OCI-LY3 (cell line): ENCODE measurements at regions not wholly inside any gene's neighbourhood (a gene's known extent, or its start where the extent isn't known, plus 50 kb on each side); places are given as distances from the start of the nearest gene placed in this dataset.

ENCODE experiments used
- H2AFZ ChIP-seq: fragments of 200-600, 300-600 bp; shearing (Covaris generic); 2 replicates; pipeline ENCODE4 v1.6.0; 2014; ENCODE audit warnings: antibody characterized with exemption, low read depth, low read length
- H3K27ac ChIP-seq: fragments of 200-600, 300-600 bp; sonication (generic); 2 replicates; pipeline ENCODE4 v1.5.1; 2014; ENCODE audit warnings: mild to moderate bottlenecking, low read length, moderate library complexity, mixed read lengths
- H3K27me3 ChIP-seq: fragments of 200-600, 300-600 bp; sonication (generic); 2 replicates; pipeline ENCODE4 v1.6.1; 2014; ENCODE audit warnings: low read depth, low read length, mixed read lengths
- H3K36me3 ChIP-seq: fragments of 200-600, 300-600 bp; sonication (generic); replicated peaks from 2 replicates; pipeline ENCODE3; 2014; ENCODE audit warnings: low read depth, low read length, mixed read lengths
- H3K4me1 ChIP-seq: fragments of 300-600, 200-600 bp; sonication (generic); 2 replicates; pipeline ENCODE4 v1.6.1; 2014; ENCODE audit warnings: low read length, mixed read lengths
- H3K4me2 ChIP-seq: fragments of 200-600, 300-600 bp; sonication (generic); 2 replicates; pipeline ENCODE4 v1.6.1; 2014; ENCODE audit warnings: low read length, mixed read lengths
- H3K4me3 ChIP-seq: fragments of 300-600, 200-600 bp; sonication (generic); 2 replicates; pipeline ENCODE4 v1.5.1; 2014; ENCODE audit warnings: antibody characterized with exemption, mild to moderate bottlenecking, low read length, moderate library complexity
- H3K79me2 ChIP-seq: fragments of 300-600, 200-600 bp; shearing (Covaris generic); 2 replicates; pipeline ENCODE4 v1.6.1; 2014; ENCODE audit warnings: mild to moderate bottlenecking, low read length, mixed read lengths
- H3K9ac ChIP-seq: fragments of 300-600, 200-600 bp; shearing (Covaris generic); 2 replicates; pipeline ENCODE4 v1.6.0; 2014; ENCODE audit warnings: mild to moderate bottlenecking, low read length, moderate library complexity
- H3K9me3 ChIP-seq: fragments of 200-600, 300-600 bp; shearing (Covaris generic); 2 replicates; pipeline ENCODE4 v1.6.1; 2014; ENCODE audit warnings: low read length, mixed read lengths; ENCODE audit not compliant: insufficient read depth
- H4K20me1 ChIP-seq: fragments of 200-600, 300-600 bp; sonication (generic); 2 replicates; pipeline ENCODE4 v1.6.1; 2016; ENCODE audit warnings: low read length, mixed read lengths; ENCODE audit not compliant: insufficient read depth
- EZH2phosphoT487 ChIP-seq: fragments of 200-600 bp; shearing (Covaris generic); IDR thresholded peaks from 2 replicates; pipeline ENCODE4 v1.6.1; 2018; ENCODE audit warnings: antibody characterized with exemption, mixed run types, low read depth
- TF ChIP-seq, protein P1 (sequence below): fragments of 200-600, 300-600 bp; sonication (generic); IDR thresholded peaks from 2 replicates; pipeline ENCODE4 v1.5.1; 2014; ENCODE audit warnings: antibody characterized with exemption, low read length, low read depth

- no peaks in the 10 kb centered on the region for H3K79me2 ChIP-seq
- H4K20me1 ChIP-seq = no peaks in the 10 kb centered on the region
- no peak overlapping the region for H3K27ac ChIP-seq
- H2AFZ ChIP-seq = no peak overlapping the region
- no peak overlapping the region for H3K4me2 ChIP-seq
- TF ChIP-seq, protein P1, sequence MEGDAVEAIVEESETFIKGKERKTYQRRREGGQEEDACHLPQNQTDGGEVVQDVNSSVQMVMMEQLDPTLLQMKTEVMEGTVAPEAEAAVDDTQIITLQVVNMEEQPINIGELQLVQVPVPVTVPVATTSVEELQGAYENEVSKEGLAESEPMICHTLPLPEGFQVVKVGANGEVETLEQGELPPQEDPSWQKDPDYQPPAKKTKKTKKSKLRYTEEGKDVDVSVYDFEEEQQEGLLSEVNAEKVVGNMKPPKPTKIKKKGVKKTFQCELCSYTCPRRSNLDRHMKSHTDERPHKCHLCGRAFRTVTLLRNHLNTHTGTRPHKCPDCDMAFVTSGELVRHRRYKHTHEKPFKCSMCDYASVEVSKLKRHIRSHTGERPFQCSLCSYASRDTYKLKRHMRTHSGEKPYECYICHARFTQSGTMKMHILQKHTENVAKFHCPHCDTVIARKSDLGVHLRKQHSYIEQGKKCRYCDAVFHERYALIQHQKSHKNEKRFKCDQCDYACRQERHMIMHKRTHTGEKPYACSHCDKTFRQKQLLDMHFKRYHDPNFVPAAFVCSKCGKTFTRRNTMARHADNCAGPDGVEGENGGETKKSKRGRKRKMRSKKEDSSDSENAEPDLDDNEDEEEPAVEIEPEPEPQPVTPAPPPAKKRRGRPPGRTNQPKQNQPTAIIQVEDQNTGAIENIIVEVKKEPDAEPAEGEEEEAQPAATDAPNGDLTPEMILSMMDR = no peak
- no peak for TF ChIP-seq EZH2phosphoT487
- H3K36me3 ChIP-seq = no peaks in the 10 kb centered on the region
- no peaks in the 10 kb centered on the region for H3K9me3 ChIP-seq
- H3K4me3 ChIP-seq = no peak overlapping the region
- no peaks in the 10 kb centered on the region for H3K27me3 ChIP-seq
- no peak overlapping the region for H3K9ac ChIP-seq
- H3K4me1 ChIP-seq = no peaks in the 10 kb centered on the region
These were observed 121.5 kb upstream of the CTAGE1 start for GRCh38 chr18:22539051-22539765.

DNA sequence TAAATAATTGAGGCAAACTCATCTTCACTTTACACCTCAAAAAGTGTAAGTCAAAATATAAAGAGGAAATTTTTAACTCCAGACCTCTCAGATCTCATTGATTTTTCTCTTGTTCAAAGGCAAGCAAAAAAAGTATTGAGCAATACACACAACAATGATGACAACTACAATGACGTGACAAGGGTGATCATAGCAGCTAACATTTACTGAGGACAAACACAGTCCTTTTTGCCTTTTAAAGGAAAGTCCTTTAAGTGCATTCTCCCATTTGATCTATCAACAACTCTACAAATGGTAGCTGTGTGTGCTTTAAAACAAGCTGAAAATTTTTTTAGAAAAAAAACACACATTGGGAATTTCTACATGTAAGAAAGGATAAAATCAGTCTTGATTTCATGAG is 123.5 kb upstream of the CTAGE1 start:
- TF ChIP-seq, protein P1 = no peak
- no peak for TF ChIP-seq EZH2phosphoT487
- Histone ChIP-seq H3K4me3 (no peak overlapping the region), H3K27me3 (no peaks in the 10 kb centered on the region)

GRCh38 chr18:22542406-22542835 is 124.7 kb upstream of the CTAGE1 start:
- no peak overlapping the region for H3K27ac ChIP-seq
- H3K4me2 ChIP-seq = no peak overlapping the region
- no peaks in the 10 kb centered on the region for H3K79me2 ChIP-seq
- H3K4me1 ChIP-seq = no peaks in the 10 kb centered on the region
- no peak overlapping the region for H3K4me3 ChIP-seq
- no peak overlapping the region for H3K9ac ChIP-seq
- H3K36me3 ChIP-seq = no peaks in the 10 kb centered on the region
- H2AFZ ChIP-seq = no peak overlapping the region
- H4K20me1 ChIP-seq = no peaks in the 10 kb centered on the region
- H3K9me3 ChIP-seq = no peaks in the 10 kb centered on the region
- TF ChIP-seq EZH2phosphoT487 = no peak
- TF ChIP-seq, protein P1 = no peak
- H3K27me3 ChIP-seq = no peaks in the 10 kb centered on the region

More for the DNA sequence above, 123.5 kb upstream of the CTAGE1 start:
- Histone ChIP-seq H3K9me3 (no peaks in the 10 kb centered on the region), H3K27ac (no peak overlapping the region), H3K4me2 (no peak overlapping the region), H3K79me2 (no peaks in the 10 kb centered on the region), H2AFZ (no peak overlapping the region), H3K4me1 (no peaks in the 10 kb centered on the region), H3K9ac (no peak overlapping the region), H4K20me1 (no peaks in the 10 kb centered on the region), H3K36me3 (no peaks in the 10 kb centered on the region)

GRCh38 chr18:22543769-22544168 is 126.1 kb upstream of the CTAGE1 start:
- H3K4me1 ChIP-seq = no peaks in the 10 kb centered on the region
- no peaks in the 10 kb centered on the region for H3K27me3 ChIP-seq
- no peaks in the 10 kb centered on the region for H4K20me1 ChIP-seq
- H3K36me3 ChIP-seq = no peaks in the 10 kb centered on the region
- no peak for TF ChIP-seq EZH2phosphoT487
- TF ChIP-seq, protein P1 = no peak
- H3K4me2 ChIP-seq = no peak overlapping the region
- no peak overlapping the region for H3K4me3 ChIP-seq
- H3K27ac ChIP-seq = no peak overlapping the region
- no peaks in the 10 kb centered on the region for H3K79me2 ChIP-seq
- H3K9ac ChIP-seq = no peak overlapping the region
- H2AFZ ChIP-seq = no peak overlapping the region
- H3K9me3 ChIP-seq = no peaks in the 10 kb centered on the region
